Fibroblast of the conjunctiva (primary cell): ENCODE measurements at regions not wholly inside any gene's neighbourhood (a gene's known extent, or its start where the extent isn't known, plus 50 kb on each side); places are given as distances from the start of the nearest gene placed in this dataset.

ENCODE experiments used
- DNase-seq: peaks from one replicate; pipeline ENCODE4 v3.0.0-alpha.2; 2010; ENCODE audit warnings: low read depth

GRCh38 chr3:103056542-103056941 lies 621.7 kb downstream of the ZPLD1 start:
- DNase-seq: no peak

- DNase-seq: no peak
Measured at GRCh38 chr3:103057003-103057402, 622.2 kb downstream of the ZPLD1 start.

- no peak for DNase-seq
Measured at GRCh38 chr3:103057487-103057886, 622.7 kb downstream of the ZPLD1 start.

- DNase-seq: no peak
Measured at GRCh38 chr3:103059432-103059831, 624.6 kb downstream of the ZPLD1 start.

- no peak for DNase-seq
Measured at GRCh38 chr3:103060242-103060641, 625.4 kb downstream of the ZPLD1 start.

GRCh38 chr3:103067963-103068362 lies 633.1 kb downstream of the ZPLD1 start:
- no peak for DNase-seq

- no peak for DNase-seq
Measured at GRCh38 chr3:103075282-103075681, 640.5 kb downstream of the ZPLD1 start.

- no peak for DNase-seq
Measured at GRCh38 chr3:103077910-103078309, 643.1 kb downstream of the ZPLD1 start.

- no peak for DNase-seq
Measured at GRCh38 chr3:103082501-103082900, 647.7 kb downstream of the ZPLD1 start.

GRCh38 chr3:103083848-103084631 lies 649.2 kb downstream of the ZPLD1 start:
- DNase-seq: no peak

GRCh38 chr3:103085465-103085864 lies 650.6 kb downstream of the ZPLD1 start:
- DNase-seq: no peak

- no peak for DNase-seq
Measured at GRCh38 chr3:103089758-103090157, 654.9 kb downstream of the ZPLD1 start.

GRCh38 chr3:103105206-103105605 lies 670.4 kb downstream of the ZPLD1 start:
- no peak for DNase-seq

- no peak for DNase-seq
Measured at GRCh38 chr3:103112273-103112672, 677.5 kb downstream of the ZPLD1 start.

- no peak for DNase-seq
Measured at GRCh38 chr3:103126115-103126514, 691.3 kb downstream of the ZPLD1 start.

- DNase-seq: no peak
Measured at GRCh38 chr3:103127098-103127630, 692.3 kb downstream of the ZPLD1 start.

GRCh38 chr3:103127737-103128136 lies 692.9 kb downstream of the ZPLD1 start:
- no peak for DNase-seq

- no peak for DNase-seq
Measured at GRCh38 chr3:103134023-103134724, 699.4 kb downstream of the ZPLD1 start.

GRCh38 chr3:103136621-103137020 lies 701.8 kb downstream of the ZPLD1 start:
- no peak for DNase-seq

GRCh38 chr3:103137830-103138229 lies 703.0 kb downstream of the ZPLD1 start:
- no peak for DNase-seq

- no peak for DNase-seq
Measured at GRCh38 chr3:103158183-103158582, 723.4 kb downstream of the ZPLD1 start.

GRCh38 chr3:103166890-103167289 lies 732.1 kb downstream of the ZPLD1 start:
- DNase-seq: no peak

- DNase-seq: no peak
Measured at GRCh38 chr3:103167850-103168249, 733.0 kb downstream of the ZPLD1 start.
